B cell (primary cell): ENCODE measurements at regions not wholly inside any gene's neighbourhood (a gene's known extent, or its start where the extent isn't known, plus 50 kb on each side); places are given as distances from the start of the nearest gene placed in this dataset.

Source experiments
- ATAC-seq: fragments of 200-7000 bp; cut with Tn5 transposase; one replicate; pipeline ENCODE4 v1.10.0; 2021; ENCODE audit warnings: low read depth, mild to moderate bottlenecking, moderate number of reproducible peaks, moderate library complexity
- CTCF ChIA-PET: fragments of 350-600 bp; sonication (Branson Sonifier 250); formaldehyde crosslinking; loops from one replicate; lab custom pipeline; 2021; ENCODE audit warnings: antibody characterized with exemption, inconsistent platforms; lab: Charles Lee
- POLR2A ChIA-PET: fragments of 350-600 bp; sonication (Branson Sonifier 250); formaldehyde crosslinking; loops from one replicate; lab custom pipeline; 2021; ENCODE audit warnings: antibody characterized with exemption; lab: Charles Lee
- DNase-seq: peaks from one replicate; pipeline ENCODE4 v3.0.0; 2013
- H2AFZ ChIP-seq: 2 replicates; pipeline ENCODE4 v1.6.1; 2012; ENCODE audit warnings: mild to moderate bottlenecking, low read depth, low read length; ENCODE audit not compliant: insufficient read depth, poor library complexity, severe bottlenecking
- H3K27ac ChIP-seq, 2 donors: 1 replicate in 1 of 2; 2 replicates in 1 of 2; pipeline ENCODE4 v1.5.1; 2012 to 2013; ENCODE audit warnings: low read length in 2 of 2, mild to moderate bottlenecking in 2 of 2, moderate library complexity in 1 of 2
- H3K27me3 ChIP-seq, 4 experiments: fragments of 200-600 bp in 1 of 4; sonication (generic) in 1 of 4; replicated peaks in 1 of 4; 1 replicate in 2 of 4; 2 replicates in 2 of 4; pipeline versions ENCODE4 v1.6.1 to v1.7.0; 2013 to 2016; ENCODE audit warnings: low read length in 3 of 4, mild to moderate bottlenecking in 2 of 4, mixed read lengths in 1 of 4, moderate library complexity in 1 of 4; ENCODE audit not compliant: insufficient read depth in 4 of 4, control insufficient read depth in 3 of 4; ENCODE audit errors: control extremely low read depth in 1 of 4
- H3K36me3 ChIP-seq, 2 experiments: replicated peaks in 1 of 2; 1 replicate in 1 of 2; 2 replicates in 1 of 2; pipeline versions ENCODE4 v1.6.1 to v1.7.1; 2013; ENCODE audit warnings: low read length in 1 of 2; ENCODE audit not compliant: insufficient read depth in 2 of 2, control insufficient read depth in 1 of 2; ENCODE audit errors: control extremely low read depth in 1 of 2, extremely low read depth in 1 of 2
- H3K4me1 ChIP-seq, 2 donors: fragments of 200-600 bp in 1 of 2; sonication (generic) in 1 of 2; 1 replicate in 1 of 2; 2 replicates in 1 of 2; pipeline versions ENCODE4 v1.5.1 to v1.6.1; 2013 to 2017; ENCODE audit warnings: low read length in 2 of 2; ENCODE audit not compliant: control insufficient read depth in 2 of 2, insufficient read depth in 2 of 2
- H3K4me2 ChIP-seq: replicated peaks from 2 replicates; pipeline ENCODE3; 2012; ENCODE audit warnings: mild to moderate bottlenecking, low read depth, low read length; ENCODE audit not compliant: poor library complexity, severe bottlenecking
- H3K4me3 ChIP-seq, 5 experiments: fragments of 200-600 bp in 1 of 5; sonication (generic) in 1 of 5; 1 replicate in 3 of 5; 2 replicates in 2 of 5; pipeline versions ENCODE4 v1.5.1 to v1.7.0; 2011 to 2016; ENCODE audit warnings: low read length in 4 of 5, mild to moderate bottlenecking in 4 of 5, low read depth in 2 of 5, control low read depth in 1 of 5, moderate library complexity in 1 of 5; ENCODE audit not compliant: insufficient read depth in 1 of 5; ENCODE audit errors: control extremely low read depth in 1 of 5, extremely low read depth in 1 of 5
- H3K79me2 ChIP-seq: fragments of 200-600 bp; sonication (generic); one replicate; pipeline ENCODE4 v1.6.0; 2016; ENCODE audit warnings: low read length; ENCODE audit not compliant: control insufficient read depth, insufficient read depth
- H3K9ac ChIP-seq: fragments of 200-600 bp; sonication (generic); 2 replicates; pipeline ENCODE4 v1.6.1; 2017; ENCODE audit warnings: mild to moderate bottlenecking, low read length, moderate library complexity
- H3K9me3 ChIP-seq, 3 donors: one replicate each; pipeline versions ENCODE4 v1.6.1 to v1.7.1; 2013; ENCODE audit warnings: low read length in 2 of 3; ENCODE audit not compliant: control insufficient read depth in 2 of 3, insufficient read depth in 1 of 3; ENCODE audit errors: control extremely low read depth in 1 of 3
- H4K20me1 ChIP-seq: 2 replicates; pipeline ENCODE4 v1.6.0; 2012; ENCODE audit warnings: mild to moderate bottlenecking, low read length; ENCODE audit not compliant: insufficient read depth, control insufficient read depth, poor library complexity, severe bottlenecking
- H3K27ac Mint-ChIP-seq: one replicate; pipeline ENCODE4 v1.8.0; 2021; ENCODE audit warnings: mixed read lengths
- H3K27me3 Mint-ChIP-seq: one replicate; pipeline ENCODE4 v1.8.0; 2021; ENCODE audit warnings: mixed read lengths
- H3K4me1 Mint-ChIP-seq: one replicate; pipeline ENCODE4 v1.8.0; 2021; ENCODE audit warnings: mixed read lengths
- H3K4me3 Mint-ChIP-seq: one replicate; pipeline ENCODE4 v1.8.0; 2021; ENCODE audit warnings: mixed read lengths
- H3K9me3 Mint-ChIP-seq: one replicate; pipeline ENCODE4 v1.8.0; 2022; ENCODE audit warnings: mixed read lengths; ENCODE audit not compliant: insufficient read depth
- EZH2 ChIP-seq: IDR thresholded peaks from 2 replicates; pipeline ENCODE4 v1.6.1; 2012; ENCODE audit warnings: borderline replicate concordance, low read depth, mild to moderate bottlenecking, moderate library complexity, low read length; ENCODE audit not compliant: insufficient read depth, poor library complexity, severe bottlenecking
- WGBS: methylation state at CpG from one replicate; pipeline ENCODE4 v1.1.5; 2013; ENCODE audit warnings: missing lambda C conversion rate; ENCODE audit not compliant: insufficient coverage; 5-methylcytosine and 5-hydroxymethylcytosine counted together
- intact Hi-C: fragments of 100-400 bp; cut with micrococcal nuclease; formaldehyde crosslinking; loops from one replicate; pipeline ENCODE4 v1.10.0; 2022
- TF ChIP-seq, protein P1 (sequence below): fragments of 200-600 bp; IDR thresholded peaks from one replicate; pipeline ENCODE4 v1.8.0; 2022; ENCODE audit warnings: antibody characterized with exemption, mild to moderate bottlenecking

DNA sequence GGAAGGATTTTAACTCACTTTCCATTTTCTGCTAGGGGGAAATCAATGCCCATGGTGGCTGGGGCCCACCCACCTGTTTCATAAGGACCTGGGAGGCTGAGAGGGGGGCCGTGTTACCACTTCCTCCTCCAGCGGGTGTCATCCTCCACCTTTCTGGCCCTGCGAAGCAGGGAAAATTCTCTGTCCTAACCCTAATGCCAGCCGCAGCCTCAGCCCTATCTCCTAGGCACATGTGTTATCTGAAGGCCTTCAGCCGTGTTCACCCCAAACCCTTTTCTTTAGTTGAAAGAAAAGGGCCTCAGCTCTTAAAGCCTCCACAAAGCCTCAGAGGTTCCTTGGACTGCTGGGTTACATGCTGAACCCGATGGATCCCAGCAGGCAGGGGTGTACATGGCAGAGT lies 55.4 kb upstream of the NECTIN1 start:
- no peaks in the 10 kb centered on the region for H3K4me1 ChIP-seq
- Mint-ChIP-seq H3K4me3 (no peak overlapping the region), H3K27me3 (peaks cover 21% of the 10 kb centered on the region), H3K27ac (no peak overlapping the region), H3K9me3 (no peaks in the 10 kb centered on the region), H3K4me1 (no peaks in the 10 kb centered on the region)
- no peaks in the 10 kb centered on the region for H3K79me2 ChIP-seq
- peaks cover 0 to 10% (median 2%) of the 10 kb centered on the region in 4 experiments for H3K27me3 ChIP-seq
- H2AFZ ChIP-seq, result no peak overlapping the region
- CTCF ChIA-PET, result no interaction called here
- H3K4me2 ChIP-seq, result no peak overlapping the region
- no peak overlapping the region for H3K27ac ChIP-seq
- peaks cover 0 to 12% (median 0%) of the 10 kb centered on the region in 3 donors for H3K9me3 ChIP-seq
- no peak overlapping the region for H3K4me3 ChIP-seq
- H4K20me1 ChIP-seq, result no peaks in the 10 kb centered on the region
- no peak for DNase-seq
- intact Hi-C loops, result no loop called here
- ATAC-seq, result no peak
- no peaks in the 10 kb centered on the region for H3K36me3 ChIP-seq
- POLR2A ChIA-PET, result no interaction called here
- TF ChIP-seq, protein P1, sequence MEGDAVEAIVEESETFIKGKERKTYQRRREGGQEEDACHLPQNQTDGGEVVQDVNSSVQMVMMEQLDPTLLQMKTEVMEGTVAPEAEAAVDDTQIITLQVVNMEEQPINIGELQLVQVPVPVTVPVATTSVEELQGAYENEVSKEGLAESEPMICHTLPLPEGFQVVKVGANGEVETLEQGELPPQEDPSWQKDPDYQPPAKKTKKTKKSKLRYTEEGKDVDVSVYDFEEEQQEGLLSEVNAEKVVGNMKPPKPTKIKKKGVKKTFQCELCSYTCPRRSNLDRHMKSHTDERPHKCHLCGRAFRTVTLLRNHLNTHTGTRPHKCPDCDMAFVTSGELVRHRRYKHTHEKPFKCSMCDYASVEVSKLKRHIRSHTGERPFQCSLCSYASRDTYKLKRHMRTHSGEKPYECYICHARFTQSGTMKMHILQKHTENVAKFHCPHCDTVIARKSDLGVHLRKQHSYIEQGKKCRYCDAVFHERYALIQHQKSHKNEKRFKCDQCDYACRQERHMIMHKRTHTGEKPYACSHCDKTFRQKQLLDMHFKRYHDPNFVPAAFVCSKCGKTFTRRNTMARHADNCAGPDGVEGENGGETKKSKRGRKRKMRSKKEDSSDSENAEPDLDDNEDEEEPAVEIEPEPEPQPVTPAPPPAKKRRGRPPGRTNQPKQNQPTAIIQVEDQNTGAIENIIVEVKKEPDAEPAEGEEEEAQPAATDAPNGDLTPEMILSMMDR, result no peak
- TF ChIP-seq EZH2, result no peak
- no peak overlapping the region for H3K9ac ChIP-seq
- WGBS, result 77% methylated on average over 5 of the region's 6 CpGs

- Mint-ChIP-seq H3K27me3 (peaks cover 21% of the 10 kb centered on the region), H3K4me3 (no peak overlapping the region), H3K9me3 (no peaks in the 10 kb centered on the region), H3K4me1 (no peaks in the 10 kb centered on the region), H3K27ac (no peak overlapping the region)
- no peaks in the 10 kb centered on the region for H3K79me2 ChIP-seq
- peaks cover 0 to 6% (median 2%) of the 10 kb centered on the region in 4 experiments for H3K27me3 ChIP-seq
- DNase-seq (no peak), ATAC-seq (no peak)
- WGBS, result 84% methylated on average over 6 of the region's 8 CpGs
- H3K9me3 ChIP-seq, result peaks cover 0 to 12% (median 0%) of the 10 kb centered on the region in 3 donors
- no peak overlapping the region for H3K27ac ChIP-seq
- POLR2A ChIA-PET, result no interaction called here
- no peaks in the 10 kb centered on the region for H3K4me1 ChIP-seq
- TF ChIP-seq, protein P1, result no peak
- no peak for TF ChIP-seq EZH2
- no peak overlapping the region for H3K9ac ChIP-seq
- no peaks in the 10 kb centered on the region for H3K36me3 ChIP-seq
- H4K20me1 ChIP-seq, result no peaks in the 10 kb centered on the region
- H3K4me3 ChIP-seq, result no peak overlapping the region
- H2AFZ ChIP-seq, result no peak overlapping the region
- CTCF ChIA-PET, result no interaction called here
- intact Hi-C loops, result no loop called here
- H3K4me2 ChIP-seq, result no peak overlapping the region
Measured at GRCh38 chr11:119783466-119784400, 54.7 kb upstream of the NECTIN1 start.
